Liver (tissue), 3 donors: ENCODE measurements at regions not wholly inside any gene's neighbourhood (a gene's known extent, or its start where the extent isn't known, plus 50 kb on each side); places are given as distances from the start of the nearest gene placed in this dataset.

Experiments used
- CTCF ChIP-seq: fragments of 150-350 bp; IDR thresholded peaks from 2 replicates; pipeline ENCODE4 v1.5.1; 2017; ENCODE audit warnings: improper control_type of control experiment, low read depth, low read length; ENCODE audit not compliant: missing input control
- EGR1 ChIP-seq, 2 donors: IDR thresholded peaks; 2 replicates each; pipeline ENCODE4 v1.6.1; 2016 to 2018; ENCODE audit warnings: antibody characterized with exemption in 2 of 2, low read depth in 2 of 2
- RAD21 ChIP-seq, 2 donors: IDR thresholded peaks; 2 replicates each; pipeline ENCODE4 v1.6.1; 2016; ENCODE audit warnings: antibody characterized with exemption in 2 of 2, mild to moderate bottlenecking in 2 of 2
- REST ChIP-seq: IDR thresholded peaks from 2 replicates; pipeline ENCODE4 v1.6.1; 2016; ENCODE audit warnings: antibody characterized with exemption, mild to moderate bottlenecking
- donor health status: healthy.
- donor health status: healthy.

GRCh38 chr4:58275856-58276255, 1165.7 kb upstream of the IGFBP7 start:
- TF ChIP-seq CTCF (no peak), EGR1 (IDR thresholded peaks at IDR 0.05; ENCODE audit: low read depth in 2 of 2) (no peak), RAD21 (IDR thresholded peaks at IDR 0.05) (no peak), REST (no peak)
